ENCODE measurements at regions not wholly inside any gene's neighbourhood (a gene's known extent, or its start where the extent isn't known, plus 50 kb on each side); places are given as distances from the start of the nearest gene placed in this dataset.

DNA sequence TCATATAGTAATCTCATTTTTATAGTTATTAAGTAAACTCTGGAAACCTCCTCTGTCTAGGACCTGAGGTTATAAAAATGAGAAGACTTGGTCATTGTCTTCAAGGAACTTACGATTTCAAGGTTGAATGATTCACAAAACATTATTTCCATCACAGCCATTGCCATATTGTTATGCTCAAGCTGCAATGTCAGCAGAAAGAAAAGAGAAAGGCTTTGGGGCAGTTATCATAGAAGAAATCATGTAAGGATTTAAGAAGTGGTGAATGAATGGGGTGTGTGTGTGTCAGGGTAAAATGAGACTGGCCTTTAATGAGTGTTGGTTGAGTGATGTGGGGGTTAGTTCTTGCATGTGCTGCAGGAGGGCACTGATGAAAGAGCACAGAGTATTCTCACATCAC lies 346.8 kb downstream of the SQOR start:
- Histone ChIP-seq H3K9me3 (ENCODE audit: insufficient read depth in 2 of 2, low read depth in 1 of 2, low read length in 1 of 2) (no peaks in the 10 kb centered on the region), H3K4ac (replicated peaks; ENCODE audit: insufficient read length, low read depth, low read length) (no peak overlapping the region), H3K79me2 (ENCODE audit: control insufficient read depth in 1 of 2, insufficient read depth in 2 of 2, low read length in 2 of 2) (no peaks in the 10 kb centered on the region), H3K79me1 (ENCODE audit: low read depth, low read length) (no peaks in the 10 kb centered on the region), H4K91ac (replicated peaks; ENCODE audit: insufficient read length, low read length) (no peak overlapping the region), H4K5ac (ENCODE audit: insufficient read length, low read depth, low read length) (no peak overlapping the region), H4K8ac (ENCODE audit: extremely low read depth, insufficient read depth, low read length) (no peak overlapping the region), H2BK20ac (ENCODE audit: low read length) (no peak overlapping the region), H3K18ac (ENCODE audit: extremely low read depth, low read length) (no peak overlapping the region), H3K36me3 (ENCODE audit: control insufficient read depth in 2 of 4, insufficient read depth in 4 of 4, low read length in 3 of 4) (no peaks in the 10 kb centered on the region), H3K4me1 (replicated peaks in 1 of 4; ENCODE audit: control insufficient read depth in 3 of 4, insufficient read depth in 4 of 4, low read length in 3 of 4) (no peaks in the 10 kb centered on the region), H3K27me3 (replicated peaks in 1 of 4; ENCODE audit: control insufficient read depth in 3 of 4, extremely low read depth in 1 of 4, insufficient read depth in 3 of 4, low read length in 3 of 4) (no peaks in the 10 kb centered on the region), H2AK5ac (ENCODE audit: low read depth, low read length) (no peak overlapping the region), H3K9ac (replicated peaks in 1 of 4; ENCODE audit: extremely low read depth in 1 of 4, low read depth in 3 of 4, low read length in 3 of 4) (no peak overlapping the region), H2AFZ (ENCODE audit: low read length) (no peak overlapping the region), H3K27ac (ENCODE audit: low read depth, low read length) (no peak overlapping the region), H3K56ac (replicated peaks; ENCODE audit: insufficient read length, low read depth, low read length) (no peak overlapping the region), H4K20me1 (replicated peaks in 1 of 2; ENCODE audit: control insufficient read depth in 1 of 2, insufficient read depth in 2 of 2, low read length in 2 of 2) (no peaks in the 10 kb centered on the region), H3K14ac (ENCODE audit: insufficient read length) (no peak overlapping the region), H2BK15ac (ENCODE audit: low read length) (no peak overlapping the region), H2BK5ac (ENCODE audit: low read depth, low read length) (no peak overlapping the region), H3K4me2 (ENCODE audit: insufficient read depth in 1 of 2, low read depth in 2 of 2, low read length in 2 of 2) (no peak overlapping the region), H3K23ac (ENCODE audit: insufficient read length) (no peak overlapping the region), H3K4me3 (ENCODE audit: extremely low read depth in 1 of 4, insufficient read depth in 2 of 4, low read depth in 3 of 4, low read length in 4 of 4) (no peak overlapping the region), H2BK120ac (replicated peaks; ENCODE audit: low read depth, low read length) (no peak overlapping the region), H3K23me2 (ENCODE audit: low read depth, low read length) (no peaks in the 10 kb centered on the region), H2BK12ac (ENCODE audit: low read depth, low read length) (no peak overlapping the region)
- FAIRE-seq (no peak), DNase-seq (ENCODE audit: low read depth in 1 of 2, low spot score in 2 of 2) (no peak)
- POLR2A ChIA-PET (ENCODE audit: partially characterized antibody), result no interaction called here
- 20% methylated on average over 1 of the region's 1 CpG; no CpG with 5 or more reads in 1 of the 2 experiments for WGBS, 2 experiments (ENCODE audit: extremely low coverage in 1 of 2, insufficient coverage in 1 of 2, insufficient read length in 1 of 2, insufficient replicate concordance in 2 of 2, low coverage in 1 of 2, low lambda C conversion rate in 2 of 2, missing lambda C conversion rate in 1 of 2)
- CTCF ChIA-PET (ENCODE audit: partially characterized antibody), result interaction anchor here (0.6 kb wide), 2 partner anchors 13 to 105 kb away, joined by 3 to 4 read pairs; no protein-coding TSS in a partner anchor
- TF ChIP-seq GTF2F1 (IDR thresholded peaks at IDR 0.05; ENCODE audit: borderline replicate concordance, low read depth, low read length), result no peak
- no peak for TF ChIP-seq EZH2 (IDR thresholded peaks at IDR 0.05; ENCODE audit: low read depth, low read length, severe bottlenecking)
- TF ChIP-seq, protein P1, sequence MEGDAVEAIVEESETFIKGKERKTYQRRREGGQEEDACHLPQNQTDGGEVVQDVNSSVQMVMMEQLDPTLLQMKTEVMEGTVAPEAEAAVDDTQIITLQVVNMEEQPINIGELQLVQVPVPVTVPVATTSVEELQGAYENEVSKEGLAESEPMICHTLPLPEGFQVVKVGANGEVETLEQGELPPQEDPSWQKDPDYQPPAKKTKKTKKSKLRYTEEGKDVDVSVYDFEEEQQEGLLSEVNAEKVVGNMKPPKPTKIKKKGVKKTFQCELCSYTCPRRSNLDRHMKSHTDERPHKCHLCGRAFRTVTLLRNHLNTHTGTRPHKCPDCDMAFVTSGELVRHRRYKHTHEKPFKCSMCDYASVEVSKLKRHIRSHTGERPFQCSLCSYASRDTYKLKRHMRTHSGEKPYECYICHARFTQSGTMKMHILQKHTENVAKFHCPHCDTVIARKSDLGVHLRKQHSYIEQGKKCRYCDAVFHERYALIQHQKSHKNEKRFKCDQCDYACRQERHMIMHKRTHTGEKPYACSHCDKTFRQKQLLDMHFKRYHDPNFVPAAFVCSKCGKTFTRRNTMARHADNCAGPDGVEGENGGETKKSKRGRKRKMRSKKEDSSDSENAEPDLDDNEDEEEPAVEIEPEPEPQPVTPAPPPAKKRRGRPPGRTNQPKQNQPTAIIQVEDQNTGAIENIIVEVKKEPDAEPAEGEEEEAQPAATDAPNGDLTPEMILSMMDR (IDR thresholded peaks at IDR 0.05; ENCODE audit: control extremely low read depth in 1 of 3, insufficient read depth in 1 of 3, low read depth in 1 of 3, low read length in 3 of 3), result no peak
- TF ChIP-seq HDAC6 (IDR thresholded peaks at IDR 0.05; ENCODE audit: low read depth, low read length), result no peak
- no peak for TF ChIP-seq TCF12 (IDR thresholded peaks at IDR 0.05; ENCODE audit: low read depth, low read length)
- no peak for TF ChIP-seq CBX8 (IDR thresholded peaks at IDR 0.05; ENCODE audit: borderline replicate concordance, low read depth, low read length)
- TF ChIP-seq RAD21 (IDR thresholded peaks at IDR 0.05 in 1 of 2, conservative IDR thresholded peaks at IDR 0.05 in 1 of 2; ENCODE audit: low read depth in 2 of 2, low read length in 2 of 2), result no peak
- TF ChIP-seq TBP (IDR thresholded peaks at IDR 0.05; ENCODE audit: low read depth, low read length), result no peak
- TF ChIP-seq EP300 (IDR thresholded peaks at IDR 0.05; ENCODE audit: borderline replicate concordance in 1 of 2, low read depth in 2 of 2, low read length in 2 of 2), result no peak
- no peak for TF ChIP-seq CTBP2 (IDR thresholded peaks at IDR 0.05; ENCODE audit: borderline replicate concordance, insufficient read depth, insufficient read length, low read length)
- TF ChIP-seq POLR2A (IDR thresholded peaks at IDR 0.05; ENCODE audit: control extremely low read depth in 1 of 2, low read depth in 2 of 2, low read length in 2 of 2), result no peak

Data from H1 (cell line).